NCI-H1105 treated with DMSO at 0.1 percent for 48 hours (cell line): ENCODE measurements at regions not wholly inside any gene's neighbourhood (a gene's known extent, or its start where the extent isn't known, plus 50 kb on each side); places are given as distances from the start of the nearest gene placed in this dataset.

ENCODE experiments used
- DNase-seq: peaks from one replicate; lab custom pipeline; 2025; lab: John Stamatoyannopoulos, UW

DNA sequence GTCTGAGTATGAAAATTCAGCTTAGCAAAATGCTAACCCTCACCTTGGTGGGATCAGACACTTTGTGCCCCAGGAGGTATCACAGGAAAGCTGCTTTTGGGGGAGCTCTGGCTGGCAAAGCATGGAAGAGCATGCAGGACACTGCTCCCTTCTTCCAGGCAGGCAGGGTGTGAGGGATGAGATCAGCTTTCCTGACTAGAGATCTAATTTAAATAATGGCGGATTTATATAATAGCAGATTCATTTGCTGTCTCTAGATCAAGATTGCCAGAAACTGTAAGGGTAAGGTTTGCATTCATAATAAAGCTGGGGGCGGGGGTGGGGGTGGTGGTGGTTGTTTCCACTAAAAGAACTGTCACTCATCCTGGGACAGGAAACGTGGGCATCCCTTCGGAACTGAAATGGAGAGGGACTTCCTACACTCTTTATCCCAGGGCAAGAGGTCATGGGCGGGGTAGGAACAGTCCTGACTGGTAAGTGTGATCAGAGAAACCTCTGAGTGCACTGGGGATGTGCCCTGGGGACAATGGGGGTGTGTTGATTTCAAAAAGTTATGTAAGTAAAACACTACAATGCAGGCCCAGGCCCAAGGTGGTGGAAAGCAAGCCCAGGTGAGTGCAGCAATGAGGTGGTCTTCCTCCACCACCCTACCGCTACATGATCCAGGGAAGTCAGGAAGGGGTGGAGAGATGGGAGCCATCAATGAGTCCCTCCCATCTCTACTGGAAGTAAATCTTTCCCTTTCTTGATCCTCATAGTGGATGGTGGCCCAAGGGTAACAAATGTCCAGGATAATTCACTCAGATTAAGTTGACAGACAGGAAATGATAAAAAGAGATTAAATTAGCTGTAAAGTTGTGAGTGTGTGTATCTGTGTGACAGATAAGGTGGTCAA is 171.4 kb upstream of the SERPINE2 start:
- no peak for DNase-seq

DNA sequence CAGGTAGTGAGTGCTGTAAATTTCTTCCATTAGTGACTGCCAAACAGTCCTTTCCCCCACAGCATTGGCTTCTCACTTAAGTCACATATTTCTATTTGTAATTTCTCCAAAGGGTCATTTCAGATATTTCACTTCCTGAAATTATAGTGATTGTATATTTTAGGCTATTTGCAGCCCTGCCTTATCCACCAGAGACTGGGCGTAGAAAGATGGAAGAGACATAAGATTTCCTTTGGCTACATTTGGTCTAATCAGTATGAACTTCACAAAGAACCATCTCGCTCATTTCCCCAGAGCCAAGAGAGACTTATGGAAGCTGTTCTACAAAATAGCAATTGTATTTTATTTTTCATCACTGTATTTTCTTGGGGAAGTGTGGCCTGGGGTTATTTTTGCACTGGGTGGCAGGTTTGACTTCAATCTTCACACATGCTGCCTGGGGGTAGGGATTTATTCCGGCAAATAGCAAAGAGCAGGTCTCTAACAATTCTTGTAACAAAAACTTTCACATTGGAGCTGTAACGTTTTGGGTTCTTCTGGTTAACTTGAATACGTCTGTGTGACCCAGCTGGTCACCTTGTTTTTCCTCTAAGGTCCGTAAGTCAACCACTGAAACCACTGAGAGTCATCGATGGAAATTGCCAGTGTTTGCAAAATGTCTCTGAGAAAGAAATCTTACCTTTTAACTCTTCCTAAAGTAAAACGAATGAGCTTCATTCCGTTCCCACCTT is 170.6 kb upstream of the SERPINE2 start:
- no peak for DNase-seq

DNA sequence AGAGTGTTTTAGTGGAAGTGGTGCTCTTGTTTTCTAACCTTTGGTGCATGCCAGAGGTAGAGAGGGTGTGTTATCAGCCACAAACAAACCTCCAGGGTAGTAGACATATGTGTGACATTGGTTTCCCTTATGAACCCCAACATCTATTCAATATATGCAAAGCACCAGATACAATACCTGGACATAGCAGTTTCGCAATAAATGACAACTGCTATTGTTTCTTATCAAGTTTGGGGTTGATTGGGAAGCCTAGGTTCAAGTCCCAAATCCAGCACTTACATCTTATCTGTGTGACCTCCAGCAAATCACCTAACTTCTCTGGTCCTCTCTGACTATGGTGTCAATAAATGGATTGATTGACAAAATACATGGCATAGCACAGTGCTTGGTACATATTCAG is 169.4 kb upstream of the SERPINE2 start:
- DNase-seq, result no peak

DNA sequence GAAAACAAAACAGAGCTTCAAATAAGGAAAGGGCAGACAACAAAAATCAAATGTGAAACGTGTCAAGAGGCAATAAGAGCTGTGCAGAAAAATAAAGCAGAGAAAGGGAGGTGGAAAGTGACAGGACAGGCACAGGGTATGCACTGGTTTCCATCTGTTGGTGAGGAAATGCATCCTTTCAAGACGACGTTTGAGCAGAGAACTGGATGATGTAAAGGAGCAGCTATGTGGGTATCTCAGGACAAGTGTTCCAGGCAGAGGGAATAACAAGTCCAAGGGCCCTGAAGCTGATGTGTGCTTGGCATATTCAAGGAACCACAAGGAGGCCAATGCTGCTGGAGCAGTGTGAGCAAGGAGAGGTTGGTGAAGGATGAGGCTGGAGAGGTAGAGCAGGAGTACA is 168.9 kb upstream of the SERPINE2 start:
- no peak for DNase-seq

DNA sequence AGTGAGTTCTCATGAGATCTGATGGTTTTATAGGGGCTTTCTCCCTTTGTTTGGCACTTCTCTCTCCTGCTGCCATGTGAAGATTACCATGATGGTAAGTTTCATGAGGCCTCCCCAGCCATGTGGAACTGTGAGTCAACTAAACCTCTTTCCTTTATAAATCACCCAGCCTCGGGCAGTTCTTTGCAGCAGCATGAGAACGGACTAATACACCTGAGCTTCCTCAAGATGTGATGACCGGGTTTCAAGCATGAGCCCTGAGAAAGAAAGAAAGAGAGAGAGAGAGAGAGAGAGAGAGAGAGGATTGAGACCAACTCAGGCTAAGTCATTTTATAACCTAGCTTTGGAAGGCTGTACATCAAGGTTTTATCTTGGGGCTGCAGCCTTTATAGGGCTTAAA is 167.7 kb upstream of the SERPINE2 start:
- DNase-seq, result no peak

DNA sequence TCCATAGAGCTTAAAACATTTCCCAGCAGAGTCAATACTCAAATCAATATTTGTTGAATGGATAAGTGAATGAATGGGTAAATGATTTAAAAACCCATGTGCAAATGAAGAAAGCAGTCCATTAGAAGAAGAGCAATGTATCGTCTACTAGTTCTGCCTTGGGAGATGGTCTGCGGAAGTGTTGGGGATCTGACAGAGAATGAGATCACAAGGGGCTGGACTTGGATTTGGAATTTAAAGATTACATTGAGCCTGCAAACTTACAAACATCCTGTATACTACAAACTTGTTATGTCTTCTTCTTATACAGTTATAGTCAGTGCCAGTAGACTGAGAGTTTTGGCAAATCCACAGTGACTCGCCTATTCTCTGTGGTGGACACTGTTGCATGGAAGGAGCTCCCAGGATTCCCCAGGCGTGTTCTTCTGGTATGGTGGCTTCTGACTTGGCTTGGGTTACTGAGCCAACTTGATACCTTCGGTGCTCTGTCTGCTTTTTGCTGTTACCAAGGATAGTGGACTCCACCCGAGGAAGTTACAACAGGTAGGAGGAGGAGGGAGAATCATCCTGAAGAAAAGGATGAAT is 163.3 kb upstream of the SERPINE2 start:
- DNase-seq, result no peak

DNA sequence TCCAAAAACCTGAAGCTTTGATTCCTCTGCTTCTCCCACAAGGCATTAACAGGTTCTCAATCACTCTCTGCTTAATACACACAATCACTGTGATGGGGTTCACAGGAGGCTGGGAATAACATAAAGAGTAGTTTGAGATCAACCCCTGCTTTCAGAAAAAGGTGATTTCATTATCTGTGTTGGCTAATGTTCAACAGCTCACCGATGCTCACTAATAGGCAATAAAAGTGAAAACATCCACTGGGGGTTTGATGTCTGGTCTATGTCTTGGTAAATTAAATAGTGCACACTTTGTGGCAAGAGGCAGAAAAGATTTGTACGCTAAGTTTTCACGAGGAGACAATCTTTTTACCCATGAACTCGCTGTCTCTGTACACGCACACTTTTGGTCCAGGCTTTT is 159.3 kb upstream of the SERPINE2 start:
- no peak for DNase-seq

DNA sequence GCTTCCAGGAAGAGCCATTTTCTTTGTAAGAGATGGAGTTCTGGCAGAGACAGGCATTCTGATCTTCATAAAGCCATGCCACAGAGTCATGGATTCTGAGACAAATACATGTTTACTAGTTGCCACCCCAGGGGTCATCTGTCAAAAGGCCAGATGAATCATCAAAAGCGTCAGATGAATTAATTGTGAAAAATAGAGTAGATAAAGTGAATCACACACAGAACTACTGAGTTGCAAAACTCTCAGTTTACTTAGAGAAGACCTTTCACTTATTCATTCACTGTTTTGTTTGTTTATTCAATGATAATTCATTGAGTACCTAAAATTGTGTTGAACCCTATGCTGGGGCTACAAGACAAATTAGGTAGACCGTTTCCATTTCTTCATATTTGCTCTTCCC is 157.7 kb upstream of the SERPINE2 start:
- no peak for DNase-seq

DNA sequence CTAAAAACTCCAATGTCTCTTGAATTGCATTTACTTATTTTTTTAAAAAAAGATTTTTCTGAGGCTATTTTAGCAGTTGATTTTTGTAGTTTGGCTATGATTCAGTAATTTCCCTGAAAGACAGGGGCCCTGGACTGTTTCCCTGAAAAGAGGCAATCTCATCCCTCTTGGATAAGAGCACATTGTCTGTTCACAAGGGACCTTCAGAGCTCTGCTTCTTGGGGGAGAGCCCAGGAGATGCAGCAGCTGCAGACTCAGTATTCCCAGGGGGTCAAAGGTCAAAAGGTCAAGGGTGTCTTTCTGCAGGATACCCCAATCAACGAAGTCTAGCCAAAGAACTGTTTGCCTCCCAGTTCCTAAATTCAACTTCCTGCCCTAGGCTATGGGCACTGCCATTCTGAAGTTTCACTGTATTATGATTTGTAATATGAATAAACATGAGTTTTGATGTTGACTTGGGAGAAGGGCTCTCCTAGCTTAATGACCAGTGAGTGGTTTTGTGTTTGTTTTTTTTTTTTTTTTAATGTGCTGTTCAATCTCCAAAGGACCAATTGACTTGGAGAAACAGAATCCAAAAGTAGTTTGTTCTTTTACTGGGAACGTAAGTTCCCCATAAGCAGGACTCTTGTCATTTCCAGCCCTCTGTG is 157.0 kb upstream of the SERPINE2 start:
- no peak for DNase-seq

DNA sequence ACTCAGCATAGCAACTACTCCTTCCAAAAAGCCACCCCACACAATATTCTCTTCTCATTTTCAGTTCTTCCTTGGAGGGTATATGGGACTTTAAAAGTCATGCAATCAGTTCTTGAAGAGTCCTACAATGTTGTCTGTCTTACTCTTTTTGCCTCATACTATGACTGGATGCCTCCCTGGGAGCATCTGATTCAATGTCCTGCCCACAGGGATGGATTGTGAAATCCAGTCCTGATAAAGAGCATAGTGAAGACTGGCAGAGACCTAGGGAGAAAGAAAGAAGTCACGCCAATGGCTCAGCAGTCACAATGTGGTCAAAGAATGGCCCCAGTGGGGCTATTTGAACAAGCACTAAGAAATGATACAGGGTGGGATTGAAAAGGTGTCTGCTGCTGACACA is 155.1 kb upstream of the SERPINE2 start:
- no peak for DNase-seq

DNA sequence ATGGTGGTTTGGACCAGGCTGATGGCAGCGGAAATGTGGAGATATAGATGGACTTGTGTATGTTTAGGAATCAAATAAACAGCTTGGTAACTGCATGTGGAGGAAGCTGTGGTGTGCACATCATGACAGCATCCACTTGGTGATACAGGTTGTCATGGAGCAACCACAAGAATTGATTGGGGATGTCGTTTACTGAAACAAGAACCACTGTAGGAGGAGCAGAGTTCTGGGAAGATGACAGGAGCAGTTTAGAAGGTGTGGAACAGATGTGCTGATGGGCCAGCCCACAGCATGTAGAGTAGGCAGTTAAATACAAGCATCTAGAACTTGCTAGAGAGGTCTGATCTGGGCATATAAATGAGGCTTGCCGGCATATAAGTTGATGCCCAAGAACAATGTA is 152.4 kb upstream of the SERPINE2 start:
- DNase-seq, result no peak

DNA sequence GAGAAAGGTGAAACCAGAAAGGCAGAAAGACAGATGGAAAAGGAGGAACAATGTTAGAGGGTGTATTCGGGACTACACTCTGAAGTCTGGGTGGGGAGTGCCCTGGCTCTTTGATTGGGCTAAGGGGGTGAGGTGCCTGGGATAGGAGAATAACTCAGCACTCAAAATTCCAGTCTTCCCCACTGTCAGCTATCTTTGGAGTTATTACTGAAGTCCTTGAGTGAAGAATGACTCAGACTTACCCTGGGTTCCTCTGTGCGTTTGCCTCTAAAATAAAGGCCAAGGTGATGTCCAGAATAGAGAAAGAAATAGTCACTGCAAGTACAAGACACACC is 151.8 kb upstream of the SERPINE2 start:
- DNase-seq, result no peak

DNA sequence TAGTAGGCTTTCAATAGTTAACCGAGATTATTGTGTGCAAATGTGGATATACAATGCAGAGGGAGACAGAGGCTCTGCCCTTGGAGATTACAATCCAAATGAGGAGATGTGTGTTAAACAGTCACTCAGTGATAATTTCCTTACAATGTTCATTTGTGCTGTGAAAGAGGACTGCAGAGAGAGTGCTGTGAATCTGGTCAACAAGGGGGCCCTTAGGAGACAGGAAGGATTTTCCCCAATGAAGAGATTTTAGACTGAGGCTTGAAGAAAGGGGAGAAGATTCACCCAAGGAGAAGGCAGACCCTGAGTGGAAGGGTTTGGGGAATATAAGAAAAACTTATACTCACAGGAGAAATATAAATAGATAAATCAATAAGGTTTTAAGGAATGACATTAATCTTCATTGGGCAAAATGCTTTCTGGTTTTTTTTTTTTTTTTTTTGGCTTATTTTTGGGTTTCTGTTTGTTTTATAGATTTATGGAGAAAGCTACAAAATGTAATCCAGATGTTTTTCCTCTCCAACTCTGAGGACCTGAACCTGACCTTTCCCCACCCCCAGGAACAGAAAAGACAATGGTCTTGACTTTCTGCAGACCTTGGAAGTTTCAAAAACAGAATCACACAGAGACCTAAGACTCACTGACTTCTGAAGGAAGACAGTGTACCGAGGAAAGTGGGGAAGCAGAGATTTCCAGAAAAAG is 151.3 kb upstream of the SERPINE2 start:
- DNase-seq, result no peak

DNA sequence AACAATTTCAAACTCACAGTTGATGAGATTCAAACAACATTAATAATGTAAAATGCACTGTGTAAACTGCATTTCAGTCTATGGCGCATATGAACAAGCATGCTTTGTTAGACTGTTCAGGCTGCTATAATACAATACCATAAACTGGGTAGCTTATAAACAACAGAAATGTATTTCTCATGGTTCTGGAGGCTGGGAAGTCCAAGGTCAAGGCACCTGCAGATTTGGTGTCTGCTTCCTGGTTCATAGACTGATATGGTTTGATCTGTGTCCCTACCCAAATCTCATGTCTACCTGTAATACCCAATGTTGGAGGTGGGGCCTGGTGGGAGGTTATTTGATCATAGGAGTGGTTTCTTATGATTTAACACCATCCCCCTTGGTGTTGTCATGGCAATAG is 148.1 kb upstream of the SERPINE2 start:
- DNase-seq, result no peak

DNA sequence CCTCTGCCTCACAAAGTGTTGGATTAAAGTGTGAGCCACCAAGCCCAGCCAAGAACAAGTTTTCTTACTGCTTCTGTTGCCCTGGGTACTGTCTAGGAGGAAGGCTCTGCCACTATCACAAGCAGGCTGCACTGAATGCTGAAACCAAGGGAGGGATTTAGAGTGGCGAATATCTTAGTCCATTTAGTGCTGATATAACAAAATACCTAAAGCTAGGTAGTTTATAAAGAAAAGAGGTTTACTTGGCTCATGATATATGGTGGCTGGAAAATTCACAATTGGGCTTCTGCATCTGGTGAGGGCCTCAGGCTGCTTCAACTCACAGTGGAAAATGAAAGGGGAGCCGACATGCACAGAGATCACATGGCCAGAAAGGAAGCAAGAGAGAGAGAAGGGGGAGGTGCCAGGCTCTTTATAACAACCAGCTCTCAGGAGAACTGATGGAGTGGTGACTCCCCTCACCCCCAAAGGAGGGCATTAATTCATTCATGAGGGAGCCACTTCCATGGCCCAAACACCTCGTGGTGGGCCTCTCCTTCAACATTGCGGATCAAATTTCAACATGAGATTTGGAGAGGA is 146.0 kb upstream of the SERPINE2 start:
- no peak for DNase-seq

DNA sequence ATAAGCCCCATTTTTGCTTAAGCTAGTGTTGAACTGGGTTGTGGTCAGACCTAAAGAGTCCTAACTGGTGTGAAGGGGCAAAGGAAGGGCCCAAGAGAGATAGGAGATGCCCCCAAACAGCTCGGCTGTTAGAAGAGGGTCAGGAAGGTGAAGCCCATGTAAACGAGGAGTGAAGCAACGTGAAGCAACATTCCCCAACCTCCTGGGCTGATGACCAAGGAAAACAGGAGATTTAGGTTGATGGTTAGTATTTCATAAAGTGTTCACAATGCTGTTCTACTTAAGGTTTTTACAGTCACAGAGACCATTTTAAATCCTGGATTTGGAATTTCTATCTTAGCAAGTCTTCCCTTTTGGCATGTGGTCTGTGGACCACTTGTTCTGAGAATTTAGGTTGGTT is 144.0 kb upstream of the SERPINE2 start:
- DNase-seq, result no peak

DNA sequence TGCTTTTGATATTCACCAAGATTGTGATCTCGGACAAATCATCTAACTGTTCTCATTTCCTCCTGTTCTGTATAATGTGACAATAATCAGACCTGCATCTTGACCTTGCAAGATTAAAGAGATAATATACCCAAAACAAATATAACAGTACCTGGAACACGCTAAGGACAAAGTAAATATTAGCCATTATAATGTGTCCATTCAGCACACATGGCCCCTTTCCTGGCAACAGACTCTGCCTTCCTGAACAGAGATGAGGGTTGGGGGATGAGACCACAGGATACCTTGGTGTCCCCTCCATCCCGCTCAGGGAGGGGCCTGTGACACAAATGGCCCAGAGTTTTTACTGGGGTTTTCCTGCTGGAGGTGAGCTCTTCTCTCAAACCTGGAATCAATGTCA is 143.4 kb upstream of the SERPINE2 start:
- DNase-seq, result no peak

DNA sequence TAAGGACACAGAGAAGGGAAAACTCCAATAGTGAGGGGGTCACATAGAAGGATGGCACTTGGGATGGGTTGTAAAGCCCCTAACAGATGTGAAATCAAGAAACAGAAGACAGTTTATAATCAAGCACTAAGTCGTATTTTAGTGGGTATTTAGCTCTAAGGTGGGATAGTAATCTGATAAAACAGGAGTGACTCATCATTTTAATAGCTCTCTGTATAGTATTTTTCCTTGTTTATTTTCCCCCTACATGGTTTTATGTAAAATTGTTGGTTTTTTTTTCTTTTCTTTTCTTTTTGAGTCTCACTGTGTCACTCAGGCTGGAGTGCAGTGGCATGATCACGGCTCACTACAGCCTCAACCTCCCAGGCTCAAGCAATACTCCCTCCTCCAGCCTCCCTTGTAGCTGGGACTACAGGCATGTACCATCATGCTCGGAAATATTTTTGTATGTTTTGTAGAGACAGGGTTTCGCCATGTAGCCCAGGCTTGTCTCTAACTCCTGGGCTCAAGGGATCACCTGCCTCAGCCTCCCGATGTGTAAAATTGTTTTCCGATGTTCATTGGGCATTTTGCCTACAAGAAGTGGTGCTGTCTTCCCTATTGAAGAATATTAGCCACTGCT is 142.6 kb upstream of the SERPINE2 start:
- no peak for DNase-seq

DNA sequence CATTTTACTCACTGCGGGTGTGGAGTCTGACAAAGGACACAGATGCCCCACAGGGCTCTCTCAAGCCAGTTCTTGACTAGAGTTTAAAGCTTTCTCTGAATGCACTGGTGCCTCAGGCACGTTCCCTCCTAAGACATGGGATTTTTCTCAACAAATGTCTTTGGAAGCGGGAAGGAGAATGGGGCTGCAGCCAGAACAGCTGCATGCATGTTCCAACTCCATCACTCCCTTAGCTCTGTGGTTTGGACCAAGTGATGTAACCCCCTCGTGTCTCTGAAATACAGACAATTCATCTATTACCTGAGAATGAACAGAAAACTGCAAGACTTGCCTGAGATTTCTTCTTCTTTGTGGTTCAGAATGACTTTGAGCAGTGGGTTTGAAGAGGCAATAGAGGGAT is 141.7 kb upstream of the SERPINE2 start:
- no peak for DNase-seq

DNA sequence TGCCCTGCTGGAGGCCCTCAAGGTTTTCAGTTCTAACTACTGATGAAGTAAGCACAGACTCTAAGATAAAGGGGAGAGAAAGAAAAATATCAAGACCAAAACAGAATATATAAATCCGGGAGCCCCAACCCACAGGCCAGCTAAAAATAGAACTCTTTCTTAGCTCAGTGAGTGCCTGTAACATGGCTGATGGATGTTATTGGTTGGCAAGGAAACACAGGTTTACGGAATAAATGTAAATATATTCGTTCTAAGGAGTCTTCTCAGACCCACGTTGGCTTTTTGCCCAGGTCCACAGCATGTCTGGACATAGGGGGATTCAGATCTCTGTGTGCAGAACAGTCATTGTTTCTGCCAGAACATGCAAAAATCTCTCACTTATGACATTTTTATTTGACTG is 139.0 kb upstream of the SERPINE2 start:
- DNase-seq, result peak; percentile 22

DNA sequence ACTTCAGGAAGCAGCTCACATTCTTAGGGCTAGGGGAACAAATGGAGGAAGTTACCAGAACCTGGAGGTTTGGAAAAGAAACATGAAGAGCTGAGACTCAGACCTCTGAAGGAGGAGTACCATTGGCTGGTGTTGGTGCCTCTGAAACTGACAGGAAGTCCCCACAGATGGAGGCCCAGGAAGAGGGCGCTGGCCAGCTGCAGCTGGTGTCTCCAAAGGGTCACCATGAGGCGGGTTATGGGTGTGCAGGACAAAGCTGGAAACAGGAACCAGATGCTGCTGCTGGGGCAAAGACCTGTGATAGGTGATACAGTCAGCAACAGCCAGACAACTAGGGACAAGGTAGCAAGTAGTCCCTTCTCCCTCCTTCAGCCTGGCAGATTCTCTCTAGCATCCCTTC is 136.5 kb upstream of the SERPINE2 start:
- DNase-seq, result no peak
